ENCODE measurements at regions not wholly inside any gene's neighbourhood (a gene's known extent, or its start where the extent isn't known, plus 50 kb on each side); places are given as distances from the start of the nearest gene placed in this dataset.
"Not testable (repeated sequence)": the region's sequence is repeated elsewhere in the genome, so short reads cannot be mapped to it uniquely, and the experiment has no call there.

GRCh38 chr4:160247091-160247656 is 1144.3 kb downstream of the RAPGEF2 start:
- DNase-seq: no peak

GRCh38 chr4:160251522-160252170 is 1148.8 kb downstream of the RAPGEF2 start:
- DNase-seq: no peak

DNA sequence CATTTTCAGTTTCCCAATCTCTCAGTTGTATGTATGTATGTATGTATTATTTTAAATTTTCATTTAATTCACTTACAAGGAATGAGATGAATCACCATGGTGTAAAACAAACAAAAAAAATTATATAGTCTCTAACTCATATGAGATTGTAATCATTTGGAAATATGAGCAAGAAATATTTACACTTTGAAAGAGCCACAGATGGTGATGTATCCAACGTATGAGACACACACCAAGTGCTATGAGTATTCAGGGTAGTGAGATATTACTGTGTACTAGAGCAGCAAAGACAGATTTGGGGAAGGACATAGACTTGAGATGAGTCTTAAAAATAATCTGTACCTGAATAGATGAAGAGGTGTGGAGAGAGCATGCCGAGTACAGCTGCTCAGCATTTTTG is 1154.4 kb downstream of the RAPGEF2 start:
- no peak for DNase-seq

DNA sequence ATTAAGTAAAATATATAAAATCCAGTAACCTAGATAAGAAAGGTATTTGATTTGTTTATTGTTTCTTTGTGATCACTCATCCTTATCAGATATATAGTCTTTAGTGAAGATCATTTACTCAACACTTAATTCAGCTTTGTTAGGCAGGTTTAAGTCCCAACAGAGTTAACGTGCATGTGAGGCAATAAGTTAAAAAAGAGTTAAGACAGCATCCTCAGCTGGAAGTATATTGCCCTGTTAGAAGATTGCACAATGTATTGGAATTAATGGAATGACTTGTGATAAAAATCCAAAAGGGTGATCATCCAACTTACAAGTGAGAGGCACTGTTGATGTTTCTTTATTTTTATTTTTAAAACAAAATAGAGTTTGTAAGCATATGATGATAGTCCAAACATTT is 1162.1 kb downstream of the RAPGEF2 start:
- no peak for DNase-seq

DNA sequence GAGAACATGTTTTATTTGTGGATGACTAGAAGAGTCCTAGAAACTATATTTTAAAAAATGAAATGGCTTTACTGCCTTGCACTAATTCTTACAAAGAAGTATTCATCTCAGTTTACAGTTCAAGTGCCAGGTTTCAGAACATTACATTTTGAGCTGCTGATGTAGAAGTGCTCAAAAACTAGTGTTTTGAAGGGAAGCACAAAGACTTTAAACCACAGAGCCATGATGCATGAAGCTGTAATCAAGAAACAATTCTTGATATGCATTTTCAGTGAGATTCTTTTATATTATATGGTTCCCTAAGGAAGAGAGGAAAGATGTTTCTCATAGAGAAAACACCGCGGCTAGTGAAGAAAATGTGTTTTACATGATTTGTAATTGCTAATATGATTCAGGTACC is 1163.0 kb downstream of the RAPGEF2 start:
- DNase-seq: no peak

DNA sequence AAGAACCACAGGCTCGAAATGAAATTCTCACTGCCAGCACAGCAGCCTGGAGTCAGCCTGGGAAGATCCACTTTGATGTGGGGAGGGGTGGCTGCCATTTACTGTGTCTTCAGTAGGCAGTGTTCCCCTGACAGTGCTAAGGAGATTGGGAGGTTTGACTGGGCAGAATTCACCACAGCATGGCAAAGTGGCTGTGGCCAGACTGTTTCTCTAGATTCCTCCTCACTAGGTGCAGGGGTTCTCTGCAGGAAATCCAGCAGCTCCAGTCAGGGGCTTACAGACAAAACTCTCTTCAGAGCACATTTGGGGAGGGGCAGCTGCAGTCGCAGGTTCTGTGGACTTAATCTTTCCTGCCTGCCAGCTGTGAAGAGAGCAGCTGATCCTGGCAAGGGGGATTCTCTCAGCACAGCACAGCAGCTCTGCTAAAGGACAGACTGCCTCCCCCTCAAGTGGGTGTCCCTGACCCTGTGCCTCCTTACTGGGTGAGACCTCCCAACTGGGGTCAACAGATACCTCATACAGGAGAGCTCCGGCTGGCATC is 1174.0 kb downstream of the RAPGEF2 start:
- no peak for DNase-seq

- DNase-seq: no peak
These were observed 1180.2 kb downstream of the RAPGEF2 start for GRCh38 chr4:160283081-160283480.

DNA sequence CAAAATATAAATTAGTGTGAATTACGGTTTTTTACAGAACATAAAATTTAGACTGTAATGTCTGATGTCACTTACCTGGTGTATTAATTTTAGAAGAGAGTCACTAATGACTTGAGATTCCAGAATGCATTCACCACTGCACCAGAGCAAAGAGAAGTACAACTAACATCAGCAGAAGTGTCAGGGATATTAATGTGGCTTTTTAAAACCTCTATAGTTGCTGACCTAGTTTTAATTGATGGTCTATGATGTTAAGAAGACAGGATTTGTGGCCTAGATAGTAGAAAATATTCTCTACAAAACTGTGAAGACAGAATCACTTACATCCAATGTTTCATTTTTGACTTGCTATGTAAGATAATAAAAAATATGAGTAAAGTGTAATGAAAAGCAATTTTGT is 1181.6 kb downstream of the RAPGEF2 start:
- DNase-seq: no peak

DNA sequence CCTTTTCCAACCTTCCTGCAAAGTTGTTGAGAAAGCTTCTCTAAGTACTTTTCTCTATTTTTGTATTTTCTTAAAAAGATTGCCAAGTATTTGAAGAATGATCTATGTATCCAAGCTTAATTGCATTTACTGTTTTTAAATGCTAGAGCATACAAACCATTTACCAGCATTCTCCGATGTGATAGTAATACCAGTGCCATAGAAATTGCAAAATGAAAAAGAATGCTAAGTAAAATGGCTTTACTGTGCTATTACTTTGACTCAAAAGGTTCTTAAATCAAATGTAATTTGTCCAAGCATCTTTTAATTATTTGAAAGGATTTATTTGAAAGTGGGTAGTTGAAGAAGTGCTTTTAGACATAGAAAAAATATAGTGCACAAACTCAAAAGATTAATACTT is 1183.2 kb downstream of the RAPGEF2 start:
- DNase-seq: no peak

- DNase-seq: no peak
These were observed 1193.6 kb downstream of the RAPGEF2 start for GRCh38 chr4:160296476-160296875.

GRCh38 chr4:160299177-160299576 is 1196.3 kb downstream of the RAPGEF2 start:
- no peak for DNase-seq

GRCh38 chr4:160299608-160300007 is 1196.7 kb downstream of the RAPGEF2 start:
- no peak for DNase-seq

DNA sequence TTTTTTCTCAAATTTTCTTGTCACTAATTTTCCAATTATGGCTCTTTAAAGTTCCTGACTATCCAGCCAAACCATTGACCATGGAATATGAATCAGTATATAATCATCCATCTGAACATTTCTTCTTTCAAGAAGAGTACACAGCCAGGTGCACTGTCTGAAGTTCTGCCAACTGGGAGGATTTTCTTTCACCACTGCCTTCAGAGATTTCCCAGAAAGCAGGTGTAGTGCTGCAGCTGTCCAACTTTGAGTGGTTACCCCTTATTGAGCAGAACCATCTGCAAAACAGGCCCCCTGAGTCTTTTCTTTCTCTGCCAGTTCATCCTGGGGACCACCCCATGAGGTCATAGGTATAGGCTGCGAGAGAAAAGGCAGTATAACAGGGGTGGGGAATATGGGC is 1213.2 kb downstream of the RAPGEF2 start:
- DNase-seq: no peak

DNA sequence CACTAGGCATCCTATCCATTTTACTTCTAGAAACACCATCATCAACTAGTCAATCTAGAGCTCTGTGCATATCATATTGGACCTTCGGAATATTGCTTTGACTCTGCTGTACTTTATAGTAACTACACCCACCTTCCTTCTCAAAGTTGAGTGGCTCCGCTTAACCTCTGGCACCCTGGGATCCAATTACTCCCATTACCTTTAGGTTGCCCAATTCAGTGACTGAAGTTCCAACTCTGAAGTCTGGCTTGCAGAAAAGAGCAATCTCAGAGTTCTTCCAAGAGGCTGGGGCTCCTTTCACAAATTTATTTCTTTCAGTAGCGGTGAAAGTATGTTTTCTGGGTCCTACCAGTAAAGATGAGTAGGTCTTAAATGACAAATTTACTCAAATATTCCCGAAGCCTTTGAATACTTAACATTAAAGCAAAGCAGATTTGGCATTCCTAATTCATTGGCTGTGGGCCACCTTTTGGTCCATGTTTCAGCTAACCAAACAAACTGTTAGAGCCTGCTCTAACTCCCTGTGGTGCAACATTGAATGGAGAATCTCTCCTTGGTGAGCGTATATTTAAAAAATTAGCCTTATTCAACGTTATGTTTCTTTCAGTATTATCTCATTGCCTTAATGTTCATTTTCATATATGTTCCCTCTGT is 1215.8 kb downstream of the RAPGEF2 start:
- DNase-seq: no peak

GRCh38 chr4:160319221-160319867 is 1216.5 kb downstream of the RAPGEF2 start:
- no peak for DNase-seq

DNA sequence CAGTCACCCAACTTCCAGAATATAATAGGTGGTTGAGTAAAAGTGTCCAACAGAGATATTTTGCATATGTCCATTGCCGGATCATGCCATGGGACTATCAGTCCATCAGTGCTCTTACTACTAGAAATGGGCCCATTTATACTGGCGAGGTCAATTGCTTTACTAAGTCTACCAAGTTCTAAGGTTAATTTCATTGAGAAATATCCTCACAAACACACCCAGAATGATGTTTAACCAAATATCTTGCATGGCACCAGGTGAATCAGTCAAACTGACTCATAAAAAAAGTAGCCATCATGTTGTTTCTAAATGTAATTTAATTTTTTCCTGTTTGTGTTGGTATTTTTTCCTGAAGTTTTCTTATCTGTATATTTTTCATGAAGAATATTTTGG is 1217.0 kb downstream of the RAPGEF2 start:
- DNase-seq: no peak

- no peak for DNase-seq
These were observed 1223.2 kb downstream of the RAPGEF2 start for GRCh38 chr4:160326110-160326509.

DNA sequence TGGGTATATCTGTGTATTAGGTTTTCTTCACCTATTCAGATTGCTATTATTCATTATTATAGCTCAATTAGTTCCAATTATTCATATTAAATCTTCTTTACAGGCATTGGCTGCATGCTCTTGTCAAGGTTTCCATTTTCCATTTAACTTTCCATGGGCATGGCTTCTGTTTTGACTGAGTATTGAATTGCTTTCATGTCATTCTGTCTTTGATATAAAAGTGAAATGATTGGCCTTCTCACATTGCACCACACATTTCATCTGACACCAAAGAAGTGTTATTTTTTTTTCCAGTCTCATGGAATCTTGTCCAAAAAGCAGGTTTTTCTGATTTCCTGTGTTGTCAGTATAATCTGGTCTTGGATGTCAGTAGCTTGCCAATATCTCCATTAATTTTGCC is 1244.3 kb downstream of the RAPGEF2 start:
- no peak for DNase-seq

DNA sequence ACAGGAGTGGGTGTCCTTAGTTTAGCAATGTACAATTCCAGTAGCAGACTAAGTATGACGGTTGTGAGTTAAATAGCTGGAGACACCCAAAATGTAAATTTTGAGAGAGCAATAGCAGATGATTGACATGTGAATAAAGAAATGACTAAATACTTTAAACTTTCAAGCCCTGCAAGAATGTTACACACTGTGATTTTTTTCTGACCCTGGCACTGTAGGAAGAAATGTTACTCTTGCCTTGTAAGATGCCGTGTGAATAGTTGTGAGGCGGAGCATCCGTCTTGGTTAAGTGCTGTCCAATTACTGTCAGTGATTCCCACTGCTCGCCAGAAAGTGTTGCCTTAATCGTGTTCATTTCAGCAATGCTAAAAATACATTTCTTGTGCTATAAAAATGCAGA is 1248.1 kb downstream of the RAPGEF2 start:
- DNase-seq: no peak

- no peak for DNase-seq
These were observed 1249.8 kb downstream of the RAPGEF2 start for GRCh38 chr4:160352637-160353036.

GRCh38 chr4:160353548-160353947 is 1250.7 kb downstream of the RAPGEF2 start:
- DNase-seq: no peak

DNA sequence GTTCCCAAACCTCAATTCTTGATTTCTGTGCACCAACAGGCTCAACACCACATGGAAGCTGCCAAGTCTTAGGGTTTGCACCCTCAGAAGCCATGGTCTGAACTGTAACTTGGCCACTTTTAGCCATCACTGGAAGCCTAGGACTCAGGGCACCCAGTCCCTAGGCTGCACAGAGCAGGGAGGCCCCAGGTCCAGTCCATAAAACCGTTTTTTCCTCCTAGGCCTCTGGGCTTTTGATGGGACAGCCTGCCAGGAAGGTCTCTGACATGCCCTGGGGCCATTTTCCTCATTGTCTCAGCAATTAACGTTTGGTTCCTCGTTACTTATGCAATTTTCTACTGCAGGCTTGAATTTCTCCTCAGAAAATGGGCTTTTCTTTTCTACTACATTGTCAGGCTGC is 1259.6 kb downstream of the RAPGEF2 start:
- DNase-seq: no peak

DNA sequence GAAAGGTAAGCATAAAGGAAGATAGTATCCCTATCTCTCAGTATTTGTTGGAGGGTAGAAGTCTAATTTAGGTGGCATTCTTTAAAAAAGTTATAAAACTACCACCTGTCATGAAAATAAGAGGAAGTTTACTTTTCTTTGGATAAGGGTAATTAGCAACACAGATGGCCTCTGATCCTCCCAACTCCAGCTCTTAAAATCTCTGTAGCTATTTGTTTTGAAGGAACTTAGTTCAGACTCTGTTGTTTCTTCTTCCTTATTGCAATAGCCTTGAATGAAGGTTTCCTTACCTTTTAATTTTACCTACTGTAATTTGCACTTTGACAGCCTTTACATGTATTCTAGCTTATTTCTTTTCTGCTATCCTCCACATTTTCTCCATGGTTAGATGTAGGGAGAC is 1261.3 kb downstream of the RAPGEF2 start:
- DNase-seq: no peak

DNA sequence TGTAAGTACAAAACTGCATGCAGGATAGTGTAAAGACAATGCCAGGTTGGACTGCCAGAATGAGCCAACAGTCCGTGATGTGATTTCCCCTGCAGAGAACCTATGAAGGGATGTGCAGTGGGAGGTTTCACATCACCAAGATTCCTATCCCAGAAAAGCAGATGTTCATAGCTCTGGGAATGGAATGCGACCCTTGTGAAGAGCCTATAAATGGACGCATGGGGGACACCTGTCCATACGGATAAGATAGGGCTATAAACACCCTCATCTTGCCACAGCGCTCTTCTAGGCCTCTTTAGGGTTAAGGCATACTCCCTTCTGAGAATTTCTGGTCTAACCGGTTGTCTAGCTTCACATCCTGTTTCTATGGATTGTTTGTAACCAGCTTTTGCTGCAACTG is 1261.8 kb downstream of the RAPGEF2 start:
- DNase-seq: not testable (repeated sequence)
